HG03108 (cell line): ENCODE measurements at regions not wholly inside any gene's neighbourhood (a gene's known extent, or its start where the extent isn't known, plus 50 kb on each side); places are given as distances from the start of the nearest gene placed in this dataset.
"Not testable (repeated sequence)": the region's sequence is repeated elsewhere in the genome, so short reads cannot be mapped to it uniquely, and the experiment has no call there.

Experiments
- ATAC-seq: cut with Tn5 transposase; IDR thresholded peaks from one replicate; pipeline ENCODE4 v1.9.1; 2021; ENCODE audit warnings: moderate library complexity; ENCODE audit not compliant: unreplicated experiment

DNA sequence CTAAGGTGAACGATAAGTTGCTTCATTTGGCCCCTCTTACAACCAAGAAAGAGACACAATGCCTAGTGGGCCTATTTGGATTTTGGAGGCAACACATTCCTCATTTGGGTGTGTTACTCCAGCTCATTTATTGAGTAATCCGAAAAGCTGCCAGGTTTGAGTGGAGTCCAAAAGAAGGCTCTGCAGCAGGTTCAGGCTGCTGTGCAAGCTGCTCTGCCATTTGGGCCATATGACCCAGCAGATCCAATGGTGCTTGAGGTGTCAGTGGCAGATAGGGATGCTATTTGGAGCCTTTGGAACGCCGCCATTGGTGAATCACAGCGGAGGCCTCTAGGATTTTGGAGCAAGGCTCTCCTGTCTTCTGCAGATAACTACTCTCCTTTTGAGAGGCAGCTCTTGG, 176.4 kb downstream of the AKR1D1 start:
- not testable (repeated sequence) for ATAC-seq

DNA sequence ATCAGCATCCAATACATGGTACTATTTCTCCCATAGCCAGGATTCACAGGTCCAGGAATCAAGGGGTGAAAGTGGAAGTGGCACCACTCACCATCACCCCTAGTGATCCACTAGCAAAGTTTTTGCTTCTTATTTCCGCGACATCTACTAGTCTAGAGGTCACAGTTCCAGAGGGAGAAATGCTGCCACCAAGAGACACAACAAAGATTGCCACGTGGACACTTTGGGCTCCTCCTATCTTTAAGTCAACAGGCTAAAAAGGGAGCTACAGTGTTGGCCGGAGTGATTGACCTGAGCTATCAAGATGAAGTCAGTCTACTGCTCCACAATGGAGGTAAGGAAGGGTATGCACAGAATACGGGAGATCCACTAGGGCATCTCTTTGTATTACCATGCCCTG, 178.2 kb downstream of the AKR1D1 start:
- ATAC-seq, result no peak

DNA sequence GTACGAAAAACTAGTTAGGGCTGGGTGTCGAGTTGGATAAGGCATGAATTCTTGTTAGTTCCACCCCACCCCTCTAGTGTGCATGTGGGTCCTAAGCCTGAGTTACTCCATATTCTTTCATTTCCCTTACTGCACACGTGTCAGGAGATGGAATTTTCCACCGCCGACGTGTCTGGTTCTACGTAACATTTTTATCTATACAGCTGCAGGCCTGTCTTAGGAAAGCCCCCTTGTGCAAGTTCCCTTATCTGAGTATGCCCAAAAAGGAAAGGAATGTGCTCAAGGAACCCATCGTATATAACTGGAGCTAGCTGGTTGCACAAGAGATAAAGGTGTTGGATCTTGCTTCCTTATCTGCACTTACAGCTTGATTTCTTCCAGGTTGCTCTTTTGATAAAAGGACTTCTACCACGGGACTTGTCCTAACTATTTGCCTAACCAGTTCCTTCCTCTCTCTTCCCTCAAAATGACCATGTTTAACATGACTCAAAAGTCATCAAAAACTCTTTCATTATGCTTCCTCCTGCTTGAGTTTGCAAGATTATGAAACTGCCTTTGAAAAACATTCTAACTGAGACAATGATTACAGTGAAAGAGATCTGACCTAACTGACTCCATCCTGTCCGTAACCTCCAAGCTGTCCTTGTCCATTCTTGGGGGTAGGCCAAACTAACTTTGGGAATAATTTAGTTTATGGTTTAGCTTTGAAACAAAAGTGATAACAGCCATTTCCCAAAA, 181.4 kb downstream of the AKR1D1 start:
- ATAC-seq, result no peak

DNA sequence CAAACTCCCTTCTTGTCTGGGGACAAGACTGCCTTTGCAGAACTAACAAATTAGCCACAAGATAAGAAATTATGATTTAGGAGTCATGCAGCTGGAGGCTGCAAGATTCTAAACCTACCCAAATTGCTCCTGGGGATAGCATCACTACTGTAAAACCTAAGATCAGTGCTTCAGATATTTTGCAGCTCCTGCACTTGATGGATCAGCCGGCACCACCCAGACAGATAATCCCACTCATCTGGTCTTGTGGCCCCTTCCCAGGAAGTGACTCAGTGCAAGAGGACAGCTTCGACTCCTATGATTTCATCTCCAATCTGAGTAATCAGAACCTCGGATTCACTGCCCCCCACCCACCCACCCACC, 181.9 kb downstream of the AKR1D1 start:
- ATAC-seq, result no peak

DNA sequence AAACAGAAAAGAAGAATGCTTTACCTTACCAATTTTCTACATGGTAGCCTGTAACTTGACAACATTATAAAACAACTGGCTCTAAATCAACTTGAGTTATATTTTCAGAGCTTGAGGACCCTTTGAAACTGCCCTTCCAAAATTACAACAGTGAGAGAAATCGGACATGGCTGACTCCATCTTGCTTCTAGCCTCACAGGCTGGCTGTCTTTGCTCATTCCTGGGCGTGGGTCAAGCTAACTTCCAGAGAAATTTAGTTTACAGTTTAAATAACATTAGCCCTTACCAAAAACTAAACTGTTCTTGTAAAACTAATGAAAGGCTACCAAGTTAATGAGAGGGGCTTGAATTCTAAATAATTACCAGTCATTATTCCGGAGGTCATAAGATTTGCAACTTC, 183.4 kb downstream of the AKR1D1 start:
- ATAC-seq, result no peak

DNA sequence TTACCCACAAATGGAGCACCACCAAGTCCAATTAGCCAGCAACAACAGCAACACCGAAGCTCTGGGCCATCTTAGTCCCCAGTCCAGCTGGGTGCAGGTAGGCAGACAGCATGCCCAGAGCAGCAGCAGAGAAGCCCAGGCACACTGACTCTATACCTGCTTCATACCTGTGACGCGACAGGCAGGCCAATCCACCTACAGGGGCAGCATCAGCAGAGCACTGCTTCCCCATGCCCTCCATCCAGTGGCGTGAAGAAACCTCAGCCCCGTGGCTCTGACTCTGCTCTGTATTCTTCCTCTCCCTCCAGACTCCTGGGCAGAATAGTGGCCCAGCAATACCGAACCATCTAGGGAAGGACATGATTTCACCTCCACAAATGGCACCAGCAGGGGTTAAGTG, 191.7 kb downstream of the AKR1D1 start:
- ATAC-seq, result no peak

DNA sequence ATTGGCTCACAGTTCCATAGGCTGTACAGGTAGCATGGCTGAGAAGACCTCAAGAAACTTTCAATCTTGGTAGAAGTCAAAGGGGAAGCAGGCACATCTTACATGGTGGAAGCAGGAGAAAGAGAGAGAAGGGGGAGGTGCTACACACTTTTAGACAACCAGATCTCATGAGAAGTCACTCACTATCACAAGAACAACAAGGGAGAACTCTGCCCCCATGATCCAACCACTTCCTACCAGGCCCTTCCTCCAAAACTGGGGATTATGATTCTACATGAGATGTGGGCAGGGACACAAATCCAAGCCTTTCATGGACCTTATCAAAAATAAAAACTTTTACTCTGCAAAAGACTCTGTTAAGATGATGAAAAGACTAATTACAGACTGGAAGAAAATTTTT, 183.2 kb upstream of the TRIM24 start:
- no peak for ATAC-seq

DNA sequence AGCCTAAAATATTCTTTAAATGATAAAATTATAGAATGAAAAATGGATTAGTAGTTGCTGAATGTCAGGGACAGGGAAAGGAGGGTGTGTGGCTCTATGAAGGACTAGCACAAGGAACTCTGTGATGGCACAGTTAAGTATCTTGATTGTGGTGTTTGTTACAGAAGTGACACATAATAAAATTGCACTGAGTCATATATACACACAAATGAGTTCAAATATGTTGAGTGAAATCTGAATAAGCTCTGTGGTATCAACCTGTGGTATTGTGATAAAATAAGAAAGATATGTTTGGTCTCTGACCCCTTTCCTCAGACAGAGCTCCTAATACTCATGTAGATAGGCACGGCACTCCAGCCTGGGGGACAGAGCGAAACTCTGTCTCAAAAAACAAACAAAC, 181.5 kb upstream of the TRIM24 start:
- ATAC-seq, result no peak

DNA sequence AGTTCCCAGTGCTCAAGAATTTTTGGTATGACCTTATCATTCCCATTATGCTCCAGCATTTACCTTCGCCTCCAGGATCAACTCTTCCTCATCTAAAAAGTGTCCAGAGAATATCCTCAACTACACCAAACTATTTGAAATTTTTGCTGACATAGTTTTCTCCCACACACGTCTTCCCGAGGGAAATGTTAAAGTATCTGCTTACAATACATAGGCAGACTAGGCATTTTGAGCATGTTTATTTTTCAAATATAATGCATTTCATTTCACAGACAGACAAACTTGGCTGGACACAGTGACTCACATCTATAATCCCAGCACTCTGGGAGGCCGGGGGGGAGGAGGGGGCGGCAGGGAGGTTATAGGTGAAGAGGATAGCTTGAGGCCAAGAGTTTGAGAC, 177.1 kb upstream of the TRIM24 start:
- no peak for ATAC-seq

DNA sequence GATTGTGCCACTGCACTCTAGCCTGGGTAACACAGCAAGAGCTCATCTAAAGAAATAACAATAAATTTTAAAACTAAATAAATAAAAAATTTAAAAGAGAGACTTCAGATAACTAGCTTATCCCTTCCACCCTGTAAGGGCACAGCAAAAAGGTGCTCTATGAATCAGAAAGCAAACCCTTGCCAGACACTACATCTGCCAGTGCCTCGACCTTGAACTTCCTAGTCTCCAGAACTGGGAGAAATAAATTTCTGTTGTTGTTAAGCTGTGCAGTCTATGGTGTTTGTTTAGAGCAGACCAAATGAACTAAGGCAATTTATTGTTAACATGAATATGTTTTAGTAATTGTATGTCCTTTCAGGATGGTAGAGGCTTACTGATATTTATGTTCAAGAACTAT, 174.9 kb upstream of the TRIM24 start:
- ATAC-seq, result no peak

DNA sequence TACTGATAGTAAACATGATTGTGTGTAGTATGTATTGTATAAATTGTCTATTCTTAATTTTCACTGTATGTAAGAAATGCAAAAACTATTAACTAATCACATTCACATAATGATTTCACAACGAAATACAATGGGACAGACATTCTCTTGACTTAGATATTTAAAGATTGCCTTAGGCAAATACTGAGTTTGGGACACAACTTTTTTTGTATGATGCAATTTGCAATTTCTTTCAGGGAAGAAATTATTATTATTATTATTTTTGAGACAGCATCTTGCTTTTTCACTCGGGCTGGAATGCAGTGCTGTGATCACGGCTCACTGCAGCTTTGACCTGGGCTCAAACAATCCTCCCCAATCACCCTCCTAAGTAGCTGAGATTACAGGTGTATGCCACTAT, 173.2 kb upstream of the TRIM24 start:
- no peak for ATAC-seq

DNA sequence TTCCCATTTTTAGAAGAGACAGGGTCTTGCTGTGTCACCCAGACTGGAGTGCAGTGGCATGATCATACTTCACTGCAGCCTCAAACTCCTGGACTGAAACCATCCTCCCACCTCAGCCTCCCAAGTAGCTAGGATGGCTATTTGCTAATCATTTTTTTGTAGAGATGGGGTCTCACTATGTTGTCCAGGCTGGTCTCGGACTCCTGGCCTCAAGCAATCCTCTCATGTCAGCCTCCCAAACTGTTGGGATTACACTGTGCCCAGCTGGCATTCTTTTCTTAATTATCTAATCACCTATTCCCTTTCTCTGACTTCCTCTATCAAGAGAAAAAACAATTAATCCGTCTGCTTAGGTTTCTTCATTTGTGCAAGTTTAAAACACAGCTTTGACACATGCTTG, 172.5 kb upstream of the TRIM24 start:
- ATAC-seq, result no peak

DNA sequence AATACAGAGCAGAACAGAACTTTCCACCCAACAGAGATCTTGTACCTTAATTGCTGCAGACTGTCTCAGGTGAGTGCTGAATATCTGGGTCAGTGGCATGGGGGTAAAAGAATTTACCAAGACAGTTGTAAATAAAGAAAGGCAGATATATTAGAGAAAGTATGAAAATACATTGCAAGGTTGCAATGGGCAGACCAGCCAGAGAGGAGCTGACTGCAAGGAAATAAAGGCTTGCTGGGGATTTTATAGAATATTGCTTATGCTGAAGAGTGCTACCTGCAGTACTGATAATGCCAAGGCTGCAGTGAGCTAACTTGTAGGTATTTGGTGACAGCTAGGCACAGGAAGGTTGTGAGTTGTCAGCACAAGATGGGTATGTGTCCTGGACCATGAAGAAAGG, 171.0 kb upstream of the TRIM24 start:
- no peak for ATAC-seq

DNA sequence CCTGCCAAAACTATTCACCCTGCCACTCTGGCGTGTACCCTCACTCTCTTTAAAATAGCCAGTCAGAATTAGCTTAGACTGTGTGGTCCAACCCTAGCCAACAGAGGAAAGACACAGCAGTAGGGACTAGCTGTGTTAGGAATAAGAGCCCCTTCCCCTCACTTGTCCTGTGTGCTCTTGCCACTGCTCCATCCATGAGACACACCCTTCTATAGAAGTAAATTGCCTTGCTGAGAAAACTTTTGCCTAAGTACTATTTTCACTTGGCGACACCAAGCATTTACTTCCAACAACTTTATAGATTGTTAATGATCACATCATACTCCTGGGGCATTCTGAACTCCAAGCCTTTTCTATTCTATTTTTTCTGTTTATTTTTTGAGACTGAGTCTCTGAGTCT, 170.2 kb upstream of the TRIM24 start:
- ATAC-seq, result no peak

DNA sequence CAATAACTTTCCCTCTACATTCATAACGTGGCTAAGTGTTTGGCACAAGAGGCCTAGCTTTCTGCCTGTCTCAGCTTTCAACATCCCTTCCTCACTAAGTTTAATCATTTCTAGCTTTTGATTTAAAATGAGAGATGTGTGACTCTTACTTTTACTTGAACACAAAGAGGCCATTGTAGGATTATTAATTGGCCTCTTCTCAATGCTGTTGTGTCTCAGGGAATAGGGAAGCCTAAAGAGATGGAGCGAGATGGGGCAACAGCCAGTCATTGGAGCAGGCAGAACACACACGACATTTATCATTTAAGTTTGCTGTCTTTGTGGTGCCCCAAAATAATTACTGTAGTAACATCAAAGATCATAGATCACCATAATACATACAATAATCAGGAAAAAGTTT, 167.1 kb upstream of the TRIM24 start:
- no peak for ATAC-seq

DNA sequence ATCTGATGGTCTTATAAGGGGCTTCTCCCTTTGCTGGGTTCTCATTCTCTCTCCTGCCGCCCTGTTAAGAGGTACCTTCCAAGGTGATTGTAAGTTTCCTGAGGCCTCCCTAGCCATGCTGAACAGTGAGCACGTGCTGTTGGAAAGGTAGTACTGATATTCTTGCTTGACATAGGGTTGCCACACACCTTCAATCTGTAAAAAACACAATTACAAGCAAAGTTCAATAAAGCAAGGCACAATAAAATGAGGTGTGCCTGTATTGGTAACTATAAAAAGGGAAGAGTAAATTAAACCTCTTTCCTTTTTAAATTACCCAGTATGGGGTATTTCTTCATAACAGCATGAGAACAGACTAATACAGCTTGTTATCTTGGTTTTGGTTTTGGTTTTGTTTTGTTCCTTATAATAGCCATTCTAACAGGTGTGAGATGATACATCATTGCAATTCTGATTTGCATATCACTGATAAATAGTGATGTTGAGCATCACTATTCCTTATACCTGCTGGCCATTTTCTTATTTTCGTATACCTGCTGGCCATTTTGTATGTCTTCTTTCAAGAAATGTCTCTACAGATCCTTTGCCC, 164.9 kb upstream of the TRIM24 start:
- ATAC-seq, result no peak

DNA sequence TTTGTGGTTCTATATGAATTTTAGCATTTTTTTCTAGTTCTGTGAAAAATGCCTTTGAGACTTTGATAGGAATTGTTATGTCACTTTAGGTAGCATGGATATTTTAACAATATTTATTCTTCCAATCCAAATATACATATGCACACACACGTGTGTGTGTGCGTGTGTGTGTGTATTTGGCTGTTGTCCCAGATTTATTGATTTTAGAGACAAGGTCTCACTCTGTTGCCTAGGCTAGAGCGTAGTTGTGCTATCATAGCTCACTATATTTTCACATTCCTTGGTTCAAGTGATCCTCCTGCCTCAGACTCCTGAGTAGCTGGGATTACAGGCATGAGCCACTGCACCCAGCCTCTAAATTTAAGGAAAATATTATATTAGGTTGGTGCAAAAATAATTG, 162.5 kb upstream of the TRIM24 start:
- ATAC-seq, result no peak

DNA sequence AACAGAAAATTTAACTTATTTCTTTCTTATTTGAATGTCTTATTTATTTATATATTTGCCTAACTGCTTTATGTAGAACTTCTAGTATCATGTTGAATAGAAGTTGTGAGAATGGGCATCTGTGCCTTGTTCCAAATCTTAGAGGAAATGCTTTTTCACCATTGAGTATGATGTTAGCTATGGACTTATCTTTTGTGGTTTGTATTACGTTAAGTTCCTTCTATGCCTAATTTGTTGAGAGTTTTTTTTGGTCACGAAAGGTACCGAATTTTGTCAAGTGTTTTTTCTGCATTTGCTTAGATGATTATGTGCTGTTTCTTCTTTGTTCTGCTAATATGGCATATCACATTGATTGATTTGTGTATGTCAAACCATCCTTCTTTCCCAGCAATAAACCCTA, 161.0 kb upstream of the TRIM24 start:
- ATAC-seq, result no peak

DNA sequence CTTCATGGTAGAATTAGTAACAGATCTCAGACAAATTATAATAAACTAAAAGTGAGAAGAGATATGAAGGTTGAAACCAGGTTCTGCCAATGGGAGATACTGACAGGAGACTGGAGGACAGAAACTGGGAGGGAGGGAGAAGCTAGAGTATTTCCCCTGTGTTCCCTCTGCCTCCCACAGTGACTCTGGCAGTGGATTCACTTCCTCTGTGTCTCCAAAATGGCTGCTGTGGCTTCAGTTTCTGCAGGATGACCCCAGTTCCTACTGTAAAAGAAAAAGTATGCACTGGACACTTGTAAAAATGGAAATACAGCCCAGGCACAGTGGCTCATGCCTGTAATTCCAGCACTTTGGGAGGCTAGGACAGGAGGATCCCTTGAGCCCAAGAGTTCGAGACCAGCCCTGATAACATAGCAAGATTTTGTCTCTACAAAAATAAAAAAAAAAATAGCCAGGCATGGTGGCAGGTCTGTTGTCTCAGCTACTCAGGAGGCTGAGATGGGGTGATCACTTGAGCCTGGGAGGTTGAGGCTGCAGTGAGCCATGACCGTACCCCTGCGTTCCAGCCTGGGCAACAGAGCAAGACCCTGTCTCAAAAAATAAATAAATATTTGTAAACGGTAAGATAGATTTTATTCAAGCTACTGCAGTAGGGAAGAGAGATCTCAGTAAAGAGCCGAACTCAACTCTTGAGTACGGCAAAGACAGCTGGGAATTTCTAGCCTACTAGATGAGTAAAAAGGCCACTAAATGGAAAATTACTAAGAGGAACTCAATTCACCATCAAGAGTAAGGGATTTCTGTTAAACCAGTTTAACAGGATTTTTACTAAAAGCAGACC, 156.6 kb upstream of the TRIM24 start:
- ATAC-seq, result no peak

DNA sequence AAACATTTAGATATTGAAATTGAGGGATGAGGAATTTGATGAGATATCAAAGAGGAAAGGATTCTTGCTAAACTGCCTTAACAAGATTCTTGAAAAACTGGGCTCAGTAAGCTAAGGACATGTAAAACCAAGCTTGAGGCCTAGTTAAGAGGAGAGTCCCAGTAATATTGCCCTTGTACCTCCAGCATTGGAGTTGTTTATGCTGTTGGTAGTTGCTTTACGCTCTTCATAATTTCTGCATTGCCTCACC, 156.1 kb upstream of the TRIM24 start:
- no peak for ATAC-seq

DNA sequence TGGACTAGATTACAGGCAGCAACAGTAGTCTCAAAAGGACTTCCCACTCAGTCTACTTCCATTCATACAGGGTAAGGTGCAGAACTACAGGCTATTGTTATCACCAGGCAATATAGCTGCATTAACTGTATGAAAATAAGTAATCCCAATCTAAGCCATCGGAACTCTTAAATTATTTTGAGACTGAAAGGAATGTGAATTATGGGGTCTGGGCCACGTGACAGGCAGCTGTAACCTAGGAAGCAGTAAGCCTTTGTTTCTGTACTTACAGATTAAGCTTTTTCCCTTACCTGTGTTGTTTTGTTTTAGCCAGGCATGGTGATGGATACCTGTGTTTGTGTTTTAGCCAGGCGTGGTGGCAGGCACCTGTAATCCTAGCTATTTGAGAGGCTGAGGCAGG, 152.4 kb upstream of the TRIM24 start:
- no peak for ATAC-seq

DNA sequence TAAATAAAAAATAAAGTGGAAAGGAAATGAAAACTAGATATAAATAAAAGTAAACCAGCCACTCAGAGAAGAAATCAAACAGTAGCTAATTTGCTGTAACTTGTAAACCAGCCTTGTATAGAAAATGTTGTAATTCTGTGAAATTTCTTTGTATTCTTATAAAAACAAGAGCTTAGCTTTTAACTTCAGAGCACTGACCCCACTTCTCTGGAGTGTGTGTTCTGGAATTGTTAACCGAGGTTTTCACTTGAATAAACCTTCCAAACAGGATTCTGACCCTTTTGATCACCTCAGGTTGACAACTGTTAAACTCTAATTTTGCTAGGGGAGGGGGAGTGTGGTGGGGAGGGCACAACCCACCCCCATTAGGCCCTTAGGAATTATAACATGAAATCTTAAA, 151.9 kb upstream of the TRIM24 start:
- ATAC-seq, result no peak

DNA sequence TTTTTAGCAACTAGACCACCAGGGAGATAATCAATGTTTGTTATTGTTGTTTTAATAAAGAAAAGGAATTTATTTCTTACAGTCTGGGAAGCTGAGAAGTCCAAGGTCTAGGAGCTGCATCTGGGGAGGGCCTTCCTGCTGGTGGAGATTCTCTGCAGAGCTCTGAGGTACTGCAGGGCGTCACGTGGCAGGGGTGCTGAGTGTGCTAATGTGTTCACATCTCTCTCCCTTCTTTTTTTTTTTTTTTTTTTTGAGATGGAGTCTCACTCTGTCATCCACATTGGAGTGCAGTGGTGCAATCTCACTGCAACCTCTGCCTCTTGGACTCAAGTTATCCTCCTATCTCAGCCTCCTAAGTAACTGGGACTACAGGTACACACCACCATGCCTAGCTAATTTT, 150.9 kb upstream of the TRIM24 start:
- no peak for ATAC-seq
